Ascending aorta (tissue), 2 donors: ENCODE measurements at regions not wholly inside any gene's neighbourhood (a gene's known extent, or its start where the extent isn't known, plus 50 kb on each side); places are given as distances from the start of the nearest gene placed in this dataset.
"Not testable (repeated sequence)": the region's sequence is repeated elsewhere in the genome, so short reads cannot be mapped to it uniquely, and the experiment has no call there.

Source experiments
- DNase-seq, 2 donors: peaks; one replicate each; pipeline ENCODE4 v3.0.0-alpha.2; 2019; ENCODE audit warnings: low spot score in 2 of 2
- H3K27ac ChIP-seq, 2 donors: fragments of 200-600 bp; sonication (generic); one replicate each; pipeline ENCODE4 v1.5.1; 2016 to 2017; ENCODE audit warnings: mild to moderate bottlenecking in 1 of 2
- H3K27me3 ChIP-seq: fragments of 200-600 bp; sonication (generic); one replicate; pipeline ENCODE4 v1.5.1; 2017
- H3K36me3 ChIP-seq, 2 donors: fragments of 200-600 bp; sonication (generic); one replicate each; pipeline ENCODE4 v1.5.1; 2016
- H3K4me1 ChIP-seq, 2 donors: fragments of 200-600 bp; sonication (generic); one replicate each; pipeline ENCODE4 v1.5.1; 2016 to 2017; ENCODE audit warnings: mild to moderate bottlenecking in 1 of 2
- H3K4me3 ChIP-seq, 2 donors: fragments of 200-600 bp; sonication (generic); one replicate each; pipeline ENCODE4 v1.5.1; 2016 to 2017; ENCODE audit warnings: mild to moderate bottlenecking in 1 of 2
- H3K9me3 ChIP-seq, 2 donors: fragments of 200-600 bp; sonication (generic); one replicate each; pipeline ENCODE4 v1.5.1; 2016
- CTCF ChIP-seq, 3 experiments: fragments of 200-600 bp in 2 of 3; fragments of 450-650 bp in 1 of 3; sonication (generic) in 2 of 3; IDR thresholded peaks; one replicate each; pipeline ENCODE4 v1.5.1; 2016 to 2019; ENCODE audit warnings: antibody characterized with exemption in 3 of 3, mild to moderate bottlenecking in 1 of 3, moderate library complexity in 1 of 3
- intact Hi-C: fragments of 100-400 bp; cut with DNase I; formaldehyde crosslinking; loops from one replicate; pipeline ENCODE4 v1.15.1; 2023

- Histone ChIP-seq H3K27me3 (no peaks in the 10 kb centered on the region), H3K27ac (no peak overlapping the region), H3K4me3 (no peak overlapping the region), H3K9me3 (no peaks in the 10 kb centered on the region), H3K4me1 (no peaks in the 10 kb centered on the region), H3K36me3 (no peaks in the 10 kb centered on the region)
- intact Hi-C loops, result no loop called here
- TF ChIP-seq CTCF (IDR thresholded peaks at IDR 0.05), result no peak
- DNase-seq, result no peak
These were observed 311.3 kb upstream of the PRKD1 start for GRCh38 chr14:30238936-30239335.

- intact Hi-C loops, result no loop called here
- DNase-seq, result no peak
- H3K4me3 ChIP-seq, result no peak overlapping the region
- H3K27me3 ChIP-seq, result no peaks in the 10 kb centered on the region
- H3K9me3 ChIP-seq, result no peaks in the 10 kb centered on the region
- TF ChIP-seq CTCF (IDR thresholded peaks at IDR 0.05), result no peak
- H3K27ac ChIP-seq, result no peak overlapping the region
- no peaks in the 10 kb centered on the region for H3K4me1 ChIP-seq
- H3K36me3 ChIP-seq, result no peaks in the 10 kb centered on the region
These were observed 312.4 kb upstream of the PRKD1 start for GRCh38 chr14:30240018-30240417.

- no peaks in the 10 kb centered on the region for H3K9me3 ChIP-seq
- no peak for DNase-seq
- intact Hi-C loops, result no loop called here
- no peak overlapping the region for H3K27ac ChIP-seq
- H3K4me1 ChIP-seq, result no peaks in the 10 kb centered on the region
- H3K27me3 ChIP-seq, result no peaks in the 10 kb centered on the region
- H3K4me3 ChIP-seq, result no peak overlapping the region
- no peak for TF ChIP-seq CTCF (IDR thresholded peaks at IDR 0.05)
- no peaks in the 10 kb centered on the region for H3K36me3 ChIP-seq
These were observed 313.0 kb upstream of the PRKD1 start for GRCh38 chr14:30240685-30241084.

GRCh38 chr14:30242744-30243143 lies 315.1 kb upstream of the PRKD1 start:
- no peak overlapping the region for H3K27ac ChIP-seq
- intact Hi-C loops, result no loop called here
- no peaks in the 10 kb centered on the region for H3K27me3 ChIP-seq
- no peaks in the 10 kb centered on the region for H3K36me3 ChIP-seq
- TF ChIP-seq CTCF (IDR thresholded peaks at IDR 0.05), result no peak
- no peak for DNase-seq
- H3K4me1 ChIP-seq, result no peaks in the 10 kb centered on the region
- H3K4me3 ChIP-seq, result no peak overlapping the region
- H3K9me3 ChIP-seq, result no peaks in the 10 kb centered on the region

GRCh38 chr14:30243207-30243606 lies 315.6 kb upstream of the PRKD1 start:
- intact Hi-C loops, result no loop called here
- Histone ChIP-seq H3K4me3 (no peak overlapping the region), H3K36me3 (no peaks in the 10 kb centered on the region), H3K27me3 (no peaks in the 10 kb centered on the region), H3K27ac (no peak overlapping the region), H3K4me1 (no peaks in the 10 kb centered on the region), H3K9me3 (no peaks in the 10 kb centered on the region)
- no peak for TF ChIP-seq CTCF (IDR thresholded peaks at IDR 0.05)
- DNase-seq, result no peak

- H3K27me3 ChIP-seq, result no peaks in the 10 kb centered on the region
- no peak for DNase-seq
- H3K27ac ChIP-seq, result no peak overlapping the region
- TF ChIP-seq CTCF (IDR thresholded peaks at IDR 0.05), result no peak
- H3K36me3 ChIP-seq, result no peaks in the 10 kb centered on the region
- intact Hi-C loops, result no loop called here
- no peak overlapping the region for H3K4me3 ChIP-seq
- no peaks in the 10 kb centered on the region for H3K9me3 ChIP-seq
- no peaks in the 10 kb centered on the region for H3K4me1 ChIP-seq
These were observed 315.2 kb upstream of the G2E3 start for GRCh38 chr14:30243805-30244204.

- H3K27me3 ChIP-seq, H3K4me1 ChIP-seq, H3K9me3 ChIP-seq, H3K4me3 ChIP-seq, intact Hi-C loops, H3K36me3 ChIP-seq, DNase-seq, H3K27ac ChIP-seq: not testable (repeated sequence)
These were observed 314.6 kb upstream of the G2E3 start for GRCh38 chr14:30244348-30244747.
